ENCODE measurements at regions not wholly inside any gene's neighbourhood (a gene's known extent, or its start where the extent isn't known, plus 50 kb on each side); places are given as distances from the start of the nearest gene placed in this dataset.

- no peaks in the 10 kb centered on the region for H4K20me1 ChIP-seq (replicated peaks in 1 of 2; ENCODE audit: control insufficient read depth in 1 of 2, insufficient read depth in 2 of 2, low read length in 2 of 2)
- no peak overlapping the region for H2AFZ ChIP-seq (ENCODE audit: low read length)
- POLR2A ChIA-PET (ENCODE audit: partially characterized antibody): no interaction called here
- H4K91ac ChIP-seq (replicated peaks; ENCODE audit: insufficient read length, low read length): no peak overlapping the region
- H3K4me3 ChIP-seq (ENCODE audit: extremely low read depth in 1 of 4, insufficient read depth in 2 of 4, low read depth in 3 of 4, low read length in 4 of 4): no peak overlapping the region
- H3K9ac ChIP-seq (replicated peaks in 1 of 4; ENCODE audit: extremely low read depth in 1 of 4, low read depth in 3 of 4, low read length in 3 of 4): no peak overlapping the region
- no peak overlapping the region for H3K18ac ChIP-seq (ENCODE audit: extremely low read depth, low read length)
- FAIRE-seq: no peak
- no peaks in the 10 kb centered on the region for H3K79me2 ChIP-seq (ENCODE audit: control insufficient read depth in 1 of 2, insufficient read depth in 2 of 2, low read length in 2 of 2)
- H2BK120ac ChIP-seq (replicated peaks; ENCODE audit: low read depth, low read length): no peak overlapping the region
- H3K56ac ChIP-seq (replicated peaks; ENCODE audit: insufficient read length, low read depth, low read length): no peak overlapping the region
- H3K36me3 ChIP-seq (ENCODE audit: control insufficient read depth in 2 of 4, insufficient read depth in 4 of 4, low read length in 3 of 4): no peaks in the 10 kb centered on the region
- H3K9me3 ChIP-seq (ENCODE audit: insufficient read depth in 2 of 2, low read depth in 1 of 2, low read length in 1 of 2): no peaks in the 10 kb centered on the region
- H2BK20ac ChIP-seq (ENCODE audit: low read length): no peak overlapping the region
- H3K14ac ChIP-seq (ENCODE audit: insufficient read length): no peak overlapping the region
- CTCF ChIA-PET (ENCODE audit: partially characterized antibody): no interaction called here
- no peak overlapping the region for H4K8ac ChIP-seq (ENCODE audit: extremely low read depth, insufficient read depth, low read length)
- no peaks in the 10 kb centered on the region for H3K79me1 ChIP-seq (ENCODE audit: low read depth, low read length)
- H3K27me3 ChIP-seq (replicated peaks in 1 of 4; ENCODE audit: control insufficient read depth in 3 of 4, extremely low read depth in 1 of 4, insufficient read depth in 3 of 4, low read length in 3 of 4): no peaks in the 10 kb centered on the region
- no peaks in the 10 kb centered on the region for H3K23me2 ChIP-seq (ENCODE audit: low read depth, low read length)
- H3K4me2 ChIP-seq (ENCODE audit: insufficient read depth in 1 of 2, low read depth in 2 of 2, low read length in 2 of 2): no peak overlapping the region
- no peaks in the 10 kb centered on the region for H3K4me1 ChIP-seq (replicated peaks in 1 of 4; ENCODE audit: control insufficient read depth in 3 of 4, insufficient read depth in 4 of 4, low read length in 3 of 4)
- no peak overlapping the region for H2BK12ac ChIP-seq (ENCODE audit: low read depth, low read length)
- no peak overlapping the region for H3K27ac ChIP-seq (ENCODE audit: low read depth, low read length)
- DNase-seq (ENCODE audit: low read depth in 1 of 2, low spot score in 2 of 2): no peak
- H2BK5ac ChIP-seq (ENCODE audit: low read depth, low read length): no peak overlapping the region
- H3K4ac ChIP-seq (replicated peaks; ENCODE audit: insufficient read length, low read depth, low read length): no peak overlapping the region
- H2AK5ac ChIP-seq (ENCODE audit: low read depth, low read length): no peak overlapping the region
- H2BK15ac ChIP-seq (ENCODE audit: low read length): no peak overlapping the region
- H3K23ac ChIP-seq (ENCODE audit: insufficient read length): no peak overlapping the region
- TF ChIP-seq CEBPB (IDR thresholded peaks at IDR 0.05; ENCODE audit: low read depth, low read length): no peak
- TF ChIP-seq TCF12 (IDR thresholded peaks at IDR 0.05; ENCODE audit: low read depth, low read length): no peak
- TF ChIP-seq NANOG (IDR thresholded peaks at IDR 0.05; ENCODE audit: insufficient read depth, low read depth, low read length, poor library complexity, severe bottlenecking): no peak
- no peak for TF ChIP-seq HDAC2 (IDR thresholded peaks at IDR 0.05; ENCODE audit: borderline replicate concordance in 1 of 2, low read depth in 2 of 2, low read length in 2 of 2)
- TF ChIP-seq SRF (IDR thresholded peaks at IDR 0.05; ENCODE audit: low read depth, low read length): no peak
- no peak for TF ChIP-seq KDM4A (IDR thresholded peaks at IDR 0.05; ENCODE audit: low read depth, low read length, severe bottlenecking)
- TF ChIP-seq RAD21 (IDR thresholded peaks at IDR 0.05 in 1 of 2, conservative IDR thresholded peaks at IDR 0.05 in 1 of 2; ENCODE audit: low read depth in 2 of 2, low read length in 2 of 2): no peak
- TF ChIP-seq SP4 (IDR thresholded peaks at IDR 0.05; ENCODE audit: low read length): no peak
- H4K5ac ChIP-seq (ENCODE audit: insufficient read length, low read depth, low read length): no peak overlapping the region
Observed at GRCh38 chr10:54947605-54948004, 146.6 kb upstream of the PCDH15 start.

Data from H1 (cell line).